Superior temporal gyrus (tissue), 1 donor: ENCODE measurements at regions not wholly inside any gene's neighbourhood (a gene's known extent, or its start where the extent isn't known, plus 50 kb on each side); places are given as distances from the start of the nearest gene placed in this dataset.

Source experiments
- DNase-seq: peaks from one replicate; pipeline ENCODE4 v3.0.0-alpha.2; 2016; ENCODE audit errors: extremely low spot score

GRCh38 chr5:148950471-148950863, 112.4 kb downstream of the SH3TC2 start:
- no peak for DNase-seq

- no peak for DNase-seq
Measured at GRCh38 chr5:148950892-148951291, 112.0 kb downstream of the SH3TC2 start.

- no peak for DNase-seq
Measured at GRCh38 chr5:148951612-148952011, 111.2 kb downstream of the SH3TC2 start.

GRCh38 chr5:148952097-148952867, 110.6 kb downstream of the SH3TC2 start:
- no peak for DNase-seq

- no peak for DNase-seq
Measured at GRCh38 chr5:148953711-148954110, 109.2 kb downstream of the SH3TC2 start.
